ENCODE measurements at regions not wholly inside any gene's neighbourhood (a gene's known extent, or its start where the extent isn't known, plus 50 kb on each side); places are given as distances from the start of the nearest gene placed in this dataset.

DNA sequence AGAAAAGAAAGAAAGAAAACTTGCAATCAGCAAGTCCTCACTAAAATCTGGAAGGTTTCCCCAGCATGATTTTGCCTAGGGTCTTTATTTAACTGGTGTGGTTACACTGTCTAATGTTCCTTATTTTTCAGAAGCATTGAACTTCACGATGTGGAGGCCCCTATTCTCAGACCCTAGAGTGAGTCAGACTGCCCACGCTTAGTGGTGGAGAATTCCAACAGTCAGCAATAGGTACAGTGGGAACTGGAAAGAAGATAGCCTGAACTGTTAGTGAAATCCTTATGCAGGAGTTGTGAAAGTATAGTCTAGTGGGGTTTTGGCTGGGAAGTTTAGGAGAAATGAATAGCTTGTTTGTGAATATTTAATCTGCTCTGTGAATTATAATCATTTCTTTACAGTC is 115.0 kb downstream of the FZD1 start:
- TF ChIP-seq CTCF (IDR thresholded peaks at IDR 0.05; ENCODE audit: insufficient read depth, low read length, poor library complexity, severe bottlenecking) (no peak), EZH2phosphoT487 (conservative IDR thresholded peaks at IDR 0.05; ENCODE audit: low read length) (no peak)

All from SU-DHL-6 (cell line).